K562 (cell line): ENCODE measurements at regions not wholly inside any gene's neighbourhood (a gene's known extent, or its start where the extent isn't known, plus 50 kb on each side); places are given as distances from the start of the nearest gene placed in this dataset.

Source experiments
- ATAC-seq: fragments of 200-7000 bp; cut with Tn5 transposase; 3 replicates; pipeline ENCODE4 v1.9.1; 2020; ENCODE audit warnings: moderate library complexity
- BruUV-seq: library from RNA; stranded (reverse); fragments of 400-500 nt; replicated peaks from 2 replicates; lab custom pipeline; 2021; lab: Mats Ljungman, UMichigan
- CTCF ChIA-PET: fragments of 300-600 bp; formaldehyde crosslinking; extraction: SDS; loops from one replicate; lab custom pipeline; 2021; ENCODE audit warnings: low intra/inter-chr PET ratio; lab: Yijun Ruan, JAX
- POLR2A ChIA-PET: fragments of 300-600, 350-650 bp; sonication (Branson Sonifier 250); formaldehyde crosslinking; extraction: SDS; loops from one replicate; lab custom pipeline; 2021; ENCODE audit warnings: antibody characterized with exemption, inconsistent platforms; lab: Yijun Ruan, JAX
- DNase-seq, 4 experiments: peaks; one replicate each; pipeline versions ENCODE4 v3.0.0 to v3.0.0-alpha.2; 2011 to 2018; ENCODE audit warnings: low spot score in 3 of 4, mixed read lengths in 3 of 4; ENCODE audit errors: extremely low read depth in 1 of 4
- FAIRE-seq: peaks from 2 replicates; lab custom pipeline; 2011; peaks lifted over from hg19 to GRCh38; lab: Jason Lieb, UNC
- H2AFZ ChIP-seq: 2 replicates; pipeline ENCODE4 v1.6.0; 2011; ENCODE audit warnings: low read depth, low read length, control low read depth, inconsistent platforms
- H3K27ac ChIP-seq: fragments of 200-600 bp; 3 replicates; pipeline ENCODE4 v1.8.0; 2011; ENCODE audit warnings: low read depth, mild to moderate bottlenecking, control low read depth, inconsistent platforms, low read length, moderate library complexity, mixed read lengths; ENCODE audit errors: extremely low read depth
- H3K27me3 ChIP-seq, 2 experiments: fragments of 300-600 bp in 1 of 2; 2 replicates in 1 of 2; 3 replicates in 1 of 2; pipeline versions ENCODE4 v1.6.0 to v1.8.0; 2011; ENCODE audit warnings: inconsistent platforms in 2 of 2, low read length in 2 of 2, mild to moderate bottlenecking in 1 of 2, mixed read lengths in 1 of 2, moderate library complexity in 1 of 2; ENCODE audit not compliant: control insufficient read depth in 2 of 2, insufficient read depth in 2 of 2
- H3K36me3 ChIP-seq: fragments of 300-600 bp; 3 replicates; pipeline ENCODE4 v1.8.0; 2011; ENCODE audit warnings: mild to moderate bottlenecking, low read length, inconsistent platforms; ENCODE audit not compliant: control insufficient read depth, insufficient read depth
- H3K4me1 ChIP-seq, 2 experiments: fragments of 200-600 bp in 1 of 2; replicated peaks in 1 of 2; 2 replicates in 1 of 2; 3 replicates in 1 of 2; pipeline versions ENCODE4 v1.5.1 to v1.8.0; 2011; ENCODE audit warnings: inconsistent platforms in 2 of 2, low read length in 2 of 2, mild to moderate bottlenecking in 1 of 2, mixed read lengths in 1 of 2, moderate library complexity in 1 of 2; ENCODE audit not compliant: control insufficient read depth in 2 of 2, insufficient read depth in 2 of 2
- H3K4me2 ChIP-seq: 2 replicates; pipeline ENCODE4 v1.6.1; 2011; ENCODE audit warnings: low read length, control low read depth, inconsistent platforms, mixed read lengths; ENCODE audit not compliant: insufficient read depth
- H3K4me3 ChIP-seq: fragments of 200-600 bp; sonication (generic), shearing (Covaris generic); 2 replicates; pipeline ENCODE4 v1.5.1; 2016; ENCODE audit warnings: control low read depth, inconsistent platforms
- H3K79me2 ChIP-seq: fragments of 200-600 bp; 3 replicates; pipeline ENCODE4 v1.8.0; 2011; ENCODE audit warnings: low read length, inconsistent platforms; ENCODE audit not compliant: control insufficient read depth, insufficient read depth
- H3K9ac ChIP-seq, 2 experiments: 2 replicates each; pipeline versions ENCODE4 v1.6.0 to v1.6.1; 2011; ENCODE audit warnings: low read depth in 2 of 2, low read length in 2 of 2, control low read depth in 1 of 2, inconsistent platforms in 1 of 2, mild to moderate bottlenecking in 1 of 2, mixed read lengths in 1 of 2; ENCODE audit not compliant: insufficient read depth in 1 of 2
- H3K9me1 ChIP-seq: one replicate; pipeline ENCODE4 v1.6.0; 2011; ENCODE audit warnings: inconsistent platforms, mild to moderate bottlenecking, low read length, moderate library complexity; ENCODE audit not compliant: control insufficient read depth, insufficient read depth
- H3K9me3 ChIP-seq: replicated peaks from 2 replicates; pipeline ENCODE4 v1.5.1; 2011; ENCODE audit warnings: low read depth, low read length, inconsistent platforms; ENCODE audit not compliant: control insufficient read depth, insufficient read depth
- H4K20me1 ChIP-seq: replicated peaks from 2 replicates; pipeline ENCODE4 v1.6.1; 2011; ENCODE audit warnings: low read length, inconsistent platforms, mixed read lengths; ENCODE audit not compliant: control insufficient read depth, insufficient read depth
- ARNT ChIP-seq, 2 experiments: fragments of 450-650 bp; IDR thresholded peaks; 2 replicates each; pipeline ENCODE4 v1.6.1; 2016; ENCODE audit warnings: mild to moderate bottlenecking in 1 of 2
- C11orf30 ChIP-seq: fragments of 450-650 bp; IDR thresholded peaks from 2 replicates; pipeline ENCODE4 v1.6.1; 2016; ENCODE audit warnings: low read depth, mild to moderate bottlenecking
- CBX3 ChIP-seq, 2 experiments: IDR thresholded peaks; 1 replicate in 1 of 2; 2 replicates in 1 of 2; pipeline ENCODE4 v1.6.1; 2012; ENCODE audit warnings: inconsistent platforms in 2 of 2, low read length in 2 of 2, borderline replicate concordance in 1 of 2, control low read depth in 1 of 2
- EP400 ChIP-seq: fragments of 450-650 bp; IDR thresholded peaks from 2 replicates; pipeline ENCODE4 v1.6.1; 2017; ENCODE audit warnings: antibody characterized with exemption, mild to moderate bottlenecking, moderate library complexity
- FOXK1 ChIP-seq: sonication (generic); formaldehyde crosslinking; IDR thresholded peaks from 2 replicates; pipeline ENCODE4 v1.8.0; 2022; ENCODE audit warnings: missing genetic modification reagents, mild to moderate bottlenecking, borderline replicate concordance
- MAFG ChIP-seq: fragments of 450-650 bp; conservative IDR thresholded peaks from 2 replicates; pipeline ENCODE4 v1.6.1; 2016; ENCODE audit warnings: missing genetic modification characterization, missing compliant biosample characterization
- SUPT5H ChIP-seq: fragments of 450-650 bp; IDR thresholded peaks from 2 replicates; pipeline ENCODE4 v1.6.1; 2016
- YBX1 ChIP-seq: fragments of 450-650 bp; IDR thresholded peaks from 2 replicates; pipeline ENCODE4 v1.7.1; 2016; ENCODE audit warnings: mild to moderate bottlenecking
- ZNF23 ChIP-seq: fragments of 250-450 bp; sonication (Bioruptor Pico); IDR thresholded peaks from 2 replicates; pipeline ENCODE4 v1.4.0; 2020; ENCODE audit warnings: mild to moderate bottlenecking
- ZNF253 ChIP-seq: fragments of 250-450 bp; sonication (Bioruptor Pico); conservative IDR thresholded peaks from 2 replicates; pipeline ENCODE4 v1.6.1; 2021; ENCODE audit warnings: mild to moderate bottlenecking
- WGBS: fragments of 100-300 bp; shearing (Covaris generic); methylation state at CpG from one replicate; pipeline ENCODE4 v1.1.6; 2016; ENCODE audit warnings: low coverage, mixed read lengths; ENCODE audit not compliant: insufficient coverage; ENCODE audit errors: missing lambda C conversion rate; 5-methylcytosine and 5-hydroxymethylcytosine counted together
- in situ Hi-C: fragments of 300-500 bp; cut with MboI; formaldehyde crosslinking; loops from 4 replicates; pipeline ENCODE4 v1.15.0; 2018; ENCODE audit warnings: inconsistent platforms, mixed read lengths
- intact Hi-C: fragments of 100-400 bp; cut with micrococcal nuclease; formaldehyde crosslinking; loops from 2 replicates; pipeline ENCODE4 v1.14.2; 2022
- TF ChIP-seq, protein P1 (sequence below): sonication (generic); formaldehyde crosslinking; IDR thresholded peaks from 2 replicates; pipeline ENCODE4 v1.8.0; 2023; ENCODE audit warnings: missing genetic modification reagents, mild to moderate bottlenecking, borderline replicate concordance
- TF ChIP-seq, protein P2 (sequence below): sonication (generic); formaldehyde crosslinking; IDR thresholded peaks from 2 replicates; pipeline ENCODE4 v1.8.1; 2023; ENCODE audit warnings: mild to moderate bottlenecking, missing genetic modification reagents
- TF ChIP-seq, protein P3 (sequence below): fragments of 450-650 bp; IDR thresholded peaks from 2 replicates; pipeline ENCODE4 v1.6.1; 2016; ENCODE audit warnings: missing biosample characterization, missing genetic modification characterization

DNA sequence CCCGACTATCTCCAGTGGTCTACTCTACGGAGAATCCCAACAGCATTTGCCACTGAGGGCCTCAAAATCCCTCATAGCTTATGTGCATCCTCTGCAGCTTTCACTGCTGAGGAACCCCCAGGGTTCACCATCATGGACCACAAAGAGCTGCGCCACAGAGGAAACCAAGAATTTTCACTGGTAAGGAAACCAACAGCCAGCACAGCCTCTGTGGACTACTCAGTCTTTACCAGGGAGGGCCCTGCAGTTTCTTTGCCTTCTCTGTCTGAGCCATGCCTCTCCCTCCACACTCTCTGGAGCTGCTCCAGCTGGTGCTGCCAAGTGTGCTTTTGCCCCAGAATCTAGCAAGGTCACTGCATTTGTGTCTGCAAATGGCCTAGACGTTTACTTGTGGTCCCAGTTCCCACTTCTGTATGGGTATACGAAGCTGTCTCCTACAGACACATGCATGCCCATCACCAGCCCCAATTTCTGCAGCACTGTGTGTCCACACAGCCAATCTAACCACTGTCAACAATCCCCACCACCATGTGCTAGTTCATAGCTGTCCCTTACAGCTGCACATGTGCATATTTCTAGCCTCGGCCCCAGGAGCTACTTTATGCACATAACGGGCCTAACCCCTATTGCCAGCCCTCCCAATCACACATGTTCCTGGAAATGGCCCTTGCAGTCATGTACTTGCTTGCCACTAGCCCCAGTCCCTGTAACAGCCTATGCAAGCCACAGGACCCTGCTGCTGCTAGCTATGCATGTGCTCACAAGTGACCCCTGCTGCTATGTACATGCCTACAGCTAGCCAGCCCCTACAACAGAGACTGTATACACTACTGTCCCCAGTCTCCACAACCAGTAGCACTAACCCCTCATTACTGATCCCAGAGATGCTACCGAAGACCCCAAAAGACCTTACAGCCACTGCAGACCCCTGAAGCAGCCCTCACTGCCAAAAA lies 1437.4 kb downstream of the CDH11 start (continued):
- TF ChIP-seq, protein P1, sequence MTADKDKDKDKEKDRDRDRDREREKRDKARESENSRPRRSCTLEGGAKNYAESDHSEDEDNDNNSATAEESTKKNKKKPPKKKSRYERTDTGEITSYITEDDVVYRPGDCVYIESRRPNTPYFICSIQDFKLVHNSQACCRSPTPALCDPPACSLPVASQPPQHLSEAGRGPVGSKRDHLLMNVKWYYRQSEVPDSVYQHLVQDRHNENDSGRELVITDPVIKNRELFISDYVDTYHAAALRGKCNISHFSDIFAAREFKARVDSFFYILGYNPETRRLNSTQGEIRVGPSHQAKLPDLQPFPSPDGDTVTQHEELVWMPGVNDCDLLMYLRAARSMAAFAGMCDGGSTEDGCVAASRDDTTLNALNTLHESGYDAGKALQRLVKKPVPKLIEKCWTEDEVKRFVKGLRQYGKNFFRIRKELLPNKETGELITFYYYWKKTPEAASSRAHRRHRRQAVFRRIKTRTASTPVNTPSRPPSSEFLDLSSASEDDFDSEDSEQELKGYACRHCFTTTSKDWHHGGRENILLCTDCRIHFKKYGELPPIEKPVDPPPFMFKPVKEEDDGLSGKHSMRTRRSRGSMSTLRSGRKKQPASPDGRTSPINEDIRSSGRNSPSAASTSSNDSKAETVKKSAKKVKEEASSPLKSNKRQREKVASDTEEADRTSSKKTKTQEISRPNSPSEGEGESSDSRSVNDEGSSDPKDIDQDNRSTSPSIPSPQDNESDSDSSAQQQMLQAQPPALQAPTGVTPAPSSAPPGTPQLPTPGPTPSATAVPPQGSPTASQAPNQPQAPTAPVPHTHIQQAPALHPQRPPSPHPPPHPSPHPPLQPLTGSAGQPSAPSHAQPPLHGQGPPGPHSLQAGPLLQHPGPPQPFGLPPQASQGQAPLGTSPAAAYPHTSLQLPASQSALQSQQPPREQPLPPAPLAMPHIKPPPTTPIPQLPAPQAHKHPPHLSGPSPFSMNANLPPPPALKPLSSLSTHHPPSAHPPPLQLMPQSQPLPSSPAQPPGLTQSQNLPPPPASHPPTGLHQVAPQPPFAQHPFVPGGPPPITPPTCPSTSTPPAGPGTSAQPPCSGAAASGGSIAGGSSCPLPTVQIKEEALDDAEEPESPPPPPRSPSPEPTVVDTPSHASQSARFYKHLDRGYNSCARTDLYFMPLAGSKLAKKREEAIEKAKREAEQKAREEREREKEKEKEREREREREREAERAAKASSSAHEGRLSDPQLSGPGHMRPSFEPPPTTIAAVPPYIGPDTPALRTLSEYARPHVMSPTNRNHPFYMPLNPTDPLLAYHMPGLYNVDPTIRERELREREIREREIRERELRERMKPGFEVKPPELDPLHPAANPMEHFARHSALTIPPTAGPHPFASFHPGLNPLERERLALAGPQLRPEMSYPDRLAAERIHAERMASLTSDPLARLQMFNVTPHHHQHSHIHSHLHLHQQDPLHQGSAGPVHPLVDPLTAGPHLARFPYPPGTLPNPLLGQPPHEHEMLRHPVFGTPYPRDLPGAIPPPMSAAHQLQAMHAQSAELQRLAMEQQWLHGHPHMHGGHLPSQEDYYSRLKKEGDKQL (CRISPR knock-in tag), result no peak
- TF ChIP-seq, all 486 proteins: peak for 0

DNA sequence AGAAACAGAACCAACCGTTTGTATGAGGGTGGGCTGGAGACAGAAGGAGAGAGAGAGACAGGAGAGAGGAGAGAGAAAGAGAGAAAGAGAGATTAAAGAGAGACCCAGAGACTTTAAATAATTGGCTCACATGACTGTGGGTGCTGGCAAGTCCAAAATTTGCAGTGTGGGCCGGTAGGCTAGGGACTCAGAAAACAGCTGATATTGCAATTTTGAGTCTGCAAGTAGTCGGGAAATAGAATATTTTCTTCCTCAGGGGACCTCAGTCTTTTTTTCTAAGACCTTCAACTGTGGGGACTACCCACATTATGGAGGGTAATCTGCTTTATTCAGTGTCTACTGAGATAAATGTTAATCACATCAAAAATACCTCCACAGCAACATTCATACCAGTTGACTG lies 1439.0 kb downstream of the CDH11 start:
- H3K4me2 ChIP-seq, result no peak overlapping the region
- H4K20me1 ChIP-seq, result no peaks in the 10 kb centered on the region
- H3K79me2 ChIP-seq, result no peaks in the 10 kb centered on the region
- H3K4me3 ChIP-seq, result no peak overlapping the region
- 3% methylated on average over 3 of the region's 3 CpGs for WGBS
- no peak for DNase-seq
- POLR2A ChIA-PET, result no interaction called here
- CTCF ChIA-PET, result no interaction called here
- H3K9me1 ChIP-seq, result no peaks in the 10 kb centered on the region
- no peak overlapping the region for H3K27ac ChIP-seq
- no peak overlapping the region for H2AFZ ChIP-seq
- no peaks in the 10 kb centered on the region for H3K36me3 ChIP-seq
- no peaks in the 10 kb centered on the region; a peak in 1 of 5 replicates for H3K27me3 ChIP-seq
- no peak for FAIRE-seq
- no peaks in the 10 kb centered on the region for H3K9me3 ChIP-seq
- intact Hi-C loops, result no loop called here
- no TSS peak for BruUV-seq
- in situ Hi-C loops, result no loop called here
- H3K9ac ChIP-seq, result no peak overlapping the region
- no peak for ATAC-seq
- no peaks in the 10 kb centered on the region for H3K4me1 ChIP-seq
- no peak for TF ChIP-seq ZNF23 (CRISPR knock-in tag)
- no peak for TF ChIP-seq CBX3 (IDR thresholded peaks at IDR 0.05; ENCODE audit: borderline replicate concordance in 1 of 2, low read length in 2 of 2)
- no peak for TF ChIP-seq EP400
- TF ChIP-seq MAFG (tag), result peak; percentile 46; the same call in 1 of the 2 replicates
- TF ChIP-seq FOXK1, result no peak
- TF ChIP-seq, protein P2, sequence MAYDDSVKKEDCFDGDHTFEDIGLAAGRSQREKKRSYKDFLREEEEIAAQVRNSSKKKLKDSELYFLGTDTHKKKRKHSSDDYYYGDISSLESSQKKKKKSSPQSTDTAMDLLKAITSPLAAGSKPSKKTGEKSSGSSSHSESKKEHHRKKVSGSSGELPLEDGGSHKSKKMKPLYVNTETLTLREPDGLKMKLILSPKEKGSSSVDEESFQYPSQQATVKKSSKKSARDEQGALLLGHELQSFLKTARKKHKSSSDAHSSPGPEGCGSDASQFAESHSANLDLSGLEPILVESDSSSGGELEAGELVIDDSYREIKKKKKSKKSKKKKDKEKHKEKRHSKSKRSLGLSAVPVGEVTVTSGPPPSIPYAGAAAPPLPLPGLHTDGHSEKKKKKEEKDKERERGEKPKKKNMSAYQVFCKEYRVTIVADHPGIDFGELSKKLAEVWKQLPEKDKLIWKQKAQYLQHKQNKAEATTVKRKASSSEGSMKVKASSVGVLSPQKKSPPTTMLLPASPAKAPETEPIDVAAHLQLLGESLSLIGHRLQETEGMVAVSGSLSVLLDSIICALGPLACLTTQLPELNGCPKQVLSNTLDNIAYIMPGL, result no peak
- TF ChIP-seq SUPT5H, result no peak
- TF ChIP-seq ZNF253 (CRISPR knock-in tag), result no peak
- TF ChIP-seq ARNT (IDR thresholded peaks at IDR 0.05), result no peak
- TF ChIP-seq C11orf30, result peak; percentile 32; the same call in 1 of the 2 replicates
- TF ChIP-seq, protein P3, sequence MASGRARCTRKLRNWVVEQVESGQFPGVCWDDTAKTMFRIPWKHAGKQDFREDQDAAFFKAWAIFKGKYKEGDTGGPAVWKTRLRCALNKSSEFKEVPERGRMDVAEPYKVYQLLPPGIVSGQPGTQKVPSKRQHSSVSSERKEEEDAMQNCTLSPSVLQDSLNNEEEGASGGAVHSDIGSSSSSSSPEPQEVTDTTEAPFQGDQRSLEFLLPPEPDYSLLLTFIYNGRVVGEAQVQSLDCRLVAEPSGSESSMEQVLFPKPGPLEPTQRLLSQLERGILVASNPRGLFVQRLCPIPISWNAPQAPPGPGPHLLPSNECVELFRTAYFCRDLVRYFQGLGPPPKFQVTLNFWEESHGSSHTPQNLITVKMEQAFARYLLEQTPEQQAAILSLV (tag), result no peak
- no peak for TF ChIP-seq YBX1
